ENCODE measurements at regions not wholly inside any gene's neighbourhood (a gene's known extent, or its start where the extent isn't known, plus 50 kb on each side); places are given as distances from the start of the nearest gene placed in this dataset.

DNA sequence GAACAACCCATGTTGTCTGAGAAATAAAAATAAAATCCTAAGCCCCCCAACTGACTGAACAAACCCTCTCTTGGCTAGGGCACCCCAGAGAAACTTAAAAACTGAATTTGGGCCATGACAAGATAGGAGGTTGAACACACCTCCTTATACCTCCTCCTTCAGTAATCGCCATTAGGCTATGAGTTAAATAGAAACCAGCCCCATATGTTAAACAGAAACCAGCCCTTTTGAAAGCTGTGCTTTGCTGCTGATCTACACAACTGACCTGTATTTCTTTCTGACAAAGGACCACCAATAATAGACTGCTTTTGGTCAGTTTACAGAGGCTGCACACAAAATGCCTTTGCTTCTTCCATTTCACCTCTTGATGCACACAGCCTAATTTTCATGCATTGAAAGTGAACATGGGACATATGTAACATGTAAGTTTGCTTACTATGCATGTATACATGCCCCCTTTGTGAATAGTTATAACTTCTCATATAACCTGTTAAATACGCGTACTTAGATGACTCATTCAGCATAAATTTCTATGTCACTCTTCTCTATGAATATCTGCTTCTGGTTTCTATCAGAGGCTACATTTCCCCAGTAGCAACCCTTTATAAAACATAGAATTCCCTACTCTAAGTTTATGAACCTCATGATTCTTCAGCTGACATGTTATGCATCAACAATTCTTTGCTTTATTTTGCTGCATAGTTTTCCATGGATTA, 462.9 kb downstream of the COL12A1 start:
- intact Hi-C loops (cut with DNase I), result no loop called here
- Histone ChIP-seq H3K4me3 (ENCODE audit: low read length in 3 of 3) (no peak overlapping the region), H3K27ac (ENCODE audit: low read depth in 2 of 2, low read length in 2 of 2) (no peak overlapping the region), H3K9ac (ENCODE audit: low read length in 3 of 3) (no peak overlapping the region), H3K4me1 (ENCODE audit: control insufficient read depth in 2 of 3, insufficient read depth in 2 of 3, low read depth in 1 of 3, low read length in 3 of 3) (no peaks in the 10 kb centered on the region), H3K36me3 (ENCODE audit: control insufficient read depth in 2 of 3, insufficient read depth in 3 of 3, low read length in 3 of 3) (no peaks in the 10 kb centered on the region), H3K27me3 (ENCODE audit: control insufficient read depth, insufficient read depth, low read length) (no peaks in the 10 kb centered on the region), H3K9me3 (ENCODE audit: control insufficient read depth in 2 of 3, insufficient read depth in 1 of 3, low read length in 3 of 3) (no peaks in the 10 kb centered on the region)
- TF ChIP-seq, protein P1, sequence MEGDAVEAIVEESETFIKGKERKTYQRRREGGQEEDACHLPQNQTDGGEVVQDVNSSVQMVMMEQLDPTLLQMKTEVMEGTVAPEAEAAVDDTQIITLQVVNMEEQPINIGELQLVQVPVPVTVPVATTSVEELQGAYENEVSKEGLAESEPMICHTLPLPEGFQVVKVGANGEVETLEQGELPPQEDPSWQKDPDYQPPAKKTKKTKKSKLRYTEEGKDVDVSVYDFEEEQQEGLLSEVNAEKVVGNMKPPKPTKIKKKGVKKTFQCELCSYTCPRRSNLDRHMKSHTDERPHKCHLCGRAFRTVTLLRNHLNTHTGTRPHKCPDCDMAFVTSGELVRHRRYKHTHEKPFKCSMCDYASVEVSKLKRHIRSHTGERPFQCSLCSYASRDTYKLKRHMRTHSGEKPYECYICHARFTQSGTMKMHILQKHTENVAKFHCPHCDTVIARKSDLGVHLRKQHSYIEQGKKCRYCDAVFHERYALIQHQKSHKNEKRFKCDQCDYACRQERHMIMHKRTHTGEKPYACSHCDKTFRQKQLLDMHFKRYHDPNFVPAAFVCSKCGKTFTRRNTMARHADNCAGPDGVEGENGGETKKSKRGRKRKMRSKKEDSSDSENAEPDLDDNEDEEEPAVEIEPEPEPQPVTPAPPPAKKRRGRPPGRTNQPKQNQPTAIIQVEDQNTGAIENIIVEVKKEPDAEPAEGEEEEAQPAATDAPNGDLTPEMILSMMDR (IDR thresholded peaks at IDR 0.05; ENCODE audit: borderline replicate concordance, extremely low read depth, insufficient read depth), result no peak
- no peak for FAIRE-seq
- no peak for DNase-seq

DNA sequence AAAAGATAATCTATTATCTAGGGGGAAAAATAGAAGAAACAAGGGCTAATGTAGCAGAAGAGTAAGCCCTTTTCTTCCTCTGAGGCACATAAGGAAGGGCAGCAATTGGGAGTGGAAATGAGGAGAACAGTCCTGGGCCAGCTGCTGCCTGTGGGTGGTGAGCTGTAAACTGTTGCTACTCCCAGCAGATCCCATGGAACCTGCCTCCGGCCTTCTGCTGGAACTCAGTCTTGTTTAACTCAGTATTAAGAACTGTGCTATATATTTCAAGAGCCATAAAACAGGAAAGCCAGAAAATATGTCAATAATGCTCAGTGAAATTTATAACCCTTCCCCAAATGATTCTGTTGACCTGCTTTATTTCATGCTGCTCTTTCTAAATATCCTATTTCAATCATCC, 464.2 kb downstream of the COL12A1 start:
- H3K9ac ChIP-seq (ENCODE audit: low read length in 3 of 3), result no peak overlapping the region
- H3K27me3 ChIP-seq (ENCODE audit: control insufficient read depth, insufficient read depth, low read length), result no peaks in the 10 kb centered on the region
- H3K36me3 ChIP-seq (ENCODE audit: control insufficient read depth in 2 of 3, insufficient read depth in 3 of 3, low read length in 3 of 3), result no peaks in the 10 kb centered on the region
- peaks cover 0 to 6% (median 0%) of the 10 kb centered on the region in 3 donors for H3K9me3 ChIP-seq (ENCODE audit: control insufficient read depth in 2 of 3, insufficient read depth in 1 of 3, low read length in 3 of 3)
- intact Hi-C loops (cut with DNase I), result no loop called here
- DNase-seq (peak in 3 of 5 donors; percentile 26 to 51 (median 38)), FAIRE-seq (no peak)
- TF ChIP-seq, protein P1 (IDR thresholded peaks at IDR 0.05; ENCODE audit: borderline replicate concordance, extremely low read depth, insufficient read depth), result no peak
- no peak overlapping the region for H3K27ac ChIP-seq (ENCODE audit: low read depth in 2 of 2, low read length in 2 of 2)
- H3K4me3 ChIP-seq (ENCODE audit: low read length in 3 of 3), result no peak overlapping the region
- no peaks in the 10 kb centered on the region for H3K4me1 ChIP-seq (ENCODE audit: control insufficient read depth in 2 of 3, insufficient read depth in 2 of 3, low read depth in 1 of 3, low read length in 3 of 3)

DNA sequence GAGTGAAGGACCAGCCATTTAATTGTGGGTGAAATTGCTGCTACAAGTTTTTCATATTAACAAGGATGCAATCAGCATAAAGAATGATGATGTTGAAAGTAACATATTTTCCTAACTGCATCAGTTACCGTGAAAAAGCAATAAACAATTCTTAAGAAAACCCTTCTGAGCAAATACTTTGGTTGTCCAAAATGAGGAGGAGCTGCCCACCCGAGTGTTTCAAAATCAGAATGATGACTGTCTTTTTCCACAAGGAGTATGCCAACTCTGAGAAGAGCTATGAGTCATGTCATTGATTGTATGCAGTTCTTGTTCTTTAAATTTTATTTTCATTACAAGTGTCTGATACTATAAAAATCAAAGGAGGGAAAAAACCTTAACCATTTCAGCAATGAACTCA, 470.5 kb downstream of the COL12A1 start:
- intact Hi-C loops (cut with DNase I), result no loop called here
- FAIRE-seq, result no peak
- no peaks in the 10 kb centered on the region for H3K4me1 ChIP-seq (ENCODE audit: control insufficient read depth in 2 of 3, insufficient read depth in 2 of 3, low read depth in 1 of 3, low read length in 3 of 3)

More for the DNA sequence above, 470.5 kb downstream of the COL12A1 start:
- no peak overlapping the region for H3K27ac ChIP-seq (ENCODE audit: low read depth in 2 of 2, low read length in 2 of 2)
- no peak overlapping the region for H3K9ac ChIP-seq (ENCODE audit: low read length in 3 of 3)
- TF ChIP-seq, protein P1 (IDR thresholded peaks at IDR 0.05; ENCODE audit: borderline replicate concordance, extremely low read depth, insufficient read depth), result no peak
- DNase-seq, result no peak
- no peaks in the 10 kb centered on the region for H3K27me3 ChIP-seq (ENCODE audit: control insufficient read depth, insufficient read depth, low read length)
- H3K4me3 ChIP-seq (ENCODE audit: low read length in 3 of 3), result no peak overlapping the region
- H3K9me3 ChIP-seq (ENCODE audit: control insufficient read depth in 2 of 3, insufficient read depth in 1 of 3, low read length in 3 of 3), result peaks cover 0 to 7% (median 0%) of the 10 kb centered on the region in 3 donors
- H3K36me3 ChIP-seq (ENCODE audit: control insufficient read depth in 2 of 3, insufficient read depth in 3 of 3, low read length in 3 of 3), result no peaks in the 10 kb centered on the region
